ENCODE measurements at regions not wholly inside any gene's neighbourhood (a gene's known extent, or its start where the extent isn't known, plus 50 kb on each side); places are given as distances from the start of the nearest gene placed in this dataset.

- TF ChIP-seq CTCF (IDR thresholded peaks at IDR 0.05; ENCODE audit: borderline replicate concordance, extremely low read depth, low read length, poor library complexity, severe bottlenecking) (no peak), EZH2 (IDR thresholded peaks at IDR 0.05; ENCODE audit: borderline replicate concordance, low read depth, low read length, severe bottlenecking) (no peak)
These were observed 576.1 kb downstream of the ALG10 start for GRCh38 chr12:34598352-34598827.

Data from DND-41 (cell line).